ENCODE measurements at regions not wholly inside any gene's neighbourhood (a gene's known extent, or its start where the extent isn't known, plus 50 kb on each side); places are given as distances from the start of the nearest gene placed in this dataset.

- H3K27ac ChIP-seq (ENCODE audit: low read depth, low read length): no peak overlapping the region
- no peak for DNase-seq (ENCODE audit: low read depth, low spot score)
- ChIA-PET CTCF (interaction anchor here (1.4 kb wide), 1 partner anchor 398 kb away, joined by 3 read pairs; no protein-coding TSS in a partner anchor), POLR2A (no interaction called here)
- no peaks in the 10 kb centered on the region for H3K9me3 ChIP-seq (ENCODE audit: control insufficient read depth, insufficient read depth, low read length)
- TF ChIP-seq CTCF (IDR thresholded peaks at IDR 0.05; ENCODE audit: low read depth, low read length): no peak
- no peak overlapping the region for H3K4me3 ChIP-seq (ENCODE audit: low read depth, low read length)
- no peaks in the 10 kb centered on the region for H3K27me3 ChIP-seq (ENCODE audit: control insufficient read depth, insufficient read depth, low read length)
Measured at GRCh38 chr11:115903179-115903578, 399.0 kb upstream of the CADM1 start.

- no peak overlapping the region for H3K27ac ChIP-seq (ENCODE audit: low read depth, low read length)
Measured at GRCh38 chr11:115901069-115901468, 396.9 kb upstream of the CADM1 start.

GRCh38 chr11:115900111-115900510 is 395.9 kb upstream of the CADM1 start:
- Histone ChIP-seq H3K9me3 (ENCODE audit: control insufficient read depth, insufficient read depth, low read length) (no peaks in the 10 kb centered on the region), H3K4me3 (ENCODE audit: low read depth, low read length) (no peak overlapping the region), H3K27me3 (ENCODE audit: control insufficient read depth, insufficient read depth, low read length) (no peaks in the 10 kb centered on the region), H3K27ac (ENCODE audit: low read depth, low read length) (no peak overlapping the region)
- TF ChIP-seq CTCF (IDR thresholded peaks at IDR 0.05; ENCODE audit: low read depth, low read length): no peak
- no peak for DNase-seq (ENCODE audit: low read depth, low spot score)
- CTCF ChIA-PET: interaction anchor here (0.5 kb wide), 1 partner anchor 574 kb away, joined by 5 read pairs; no protein-coding TSS in a partner anchor
- POLR2A ChIA-PET: no interaction called here

More at GRCh38 chr11:115901069-115901468, 396.9 kb upstream of the CADM1 start:
- ChIA-PET POLR2A (no interaction called here), CTCF (no interaction called here)
- Histone ChIP-seq H3K9me3 (ENCODE audit: control insufficient read depth, insufficient read depth, low read length) (no peaks in the 10 kb centered on the region), H3K4me3 (ENCODE audit: low read depth, low read length) (no peak overlapping the region), H3K27me3 (ENCODE audit: control insufficient read depth, insufficient read depth, low read length) (no peaks in the 10 kb centered on the region)
- no peak for TF ChIP-seq CTCF (IDR thresholded peaks at IDR 0.05; ENCODE audit: low read depth, low read length)
- DNase-seq (ENCODE audit: low read depth, low spot score): no peak

- no peaks in the 10 kb centered on the region for H3K9me3 ChIP-seq (ENCODE audit: control insufficient read depth, insufficient read depth, low read length)
Measured at GRCh38 chr11:115897707-115898106, 393.5 kb upstream of the CADM1 start.

GRCh38 chr11:115896084-115896483 is 391.9 kb upstream of the CADM1 start:
- peaks cover 3% of the 10 kb centered on the region for H3K27me3 ChIP-seq (ENCODE audit: control insufficient read depth, insufficient read depth, low read length)
- H3K9me3 ChIP-seq (ENCODE audit: control insufficient read depth, insufficient read depth, low read length): no peaks in the 10 kb centered on the region
- CTCF ChIA-PET: no interaction called here
- no peak for DNase-seq (ENCODE audit: low read depth, low spot score)
- TF ChIP-seq CTCF (IDR thresholded peaks at IDR 0.05; ENCODE audit: low read depth, low read length): no peak
- no peak overlapping the region for H3K27ac ChIP-seq (ENCODE audit: low read depth, low read length)
- POLR2A ChIA-PET: no interaction called here
- H3K4me3 ChIP-seq (ENCODE audit: low read depth, low read length): no peak overlapping the region

More at GRCh38 chr11:115897707-115898106, 393.5 kb upstream of the CADM1 start:
- Histone ChIP-seq H3K4me3 (ENCODE audit: low read depth, low read length) (no peak overlapping the region), H3K27me3 (ENCODE audit: control insufficient read depth, insufficient read depth, low read length) (peaks cover 3% of the 10 kb centered on the region), H3K27ac (ENCODE audit: low read depth, low read length) (no peak overlapping the region)
- POLR2A ChIA-PET: no interaction called here
- no peak for TF ChIP-seq CTCF (IDR thresholded peaks at IDR 0.05; ENCODE audit: low read depth, low read length)
- no peak for DNase-seq (ENCODE audit: low read depth, low spot score)
- CTCF ChIA-PET: no interaction called here
